Loucy (cell line): ENCODE measurements at regions not wholly inside any gene's neighbourhood (a gene's known extent, or its start where the extent isn't known, plus 50 kb on each side); places are given as distances from the start of the nearest gene placed in this dataset.

ENCODE experiments used
- H2AFZ ChIP-seq: fragments of 200-600 bp; sonication (generic); 2 replicates; pipeline ENCODE4 v1.6.0; 2016; ENCODE audit warnings: antibody characterized with exemption, mild to moderate bottlenecking, low read length, moderate library complexity
- H3F3A ChIP-seq: fragments of 200-600 bp; 2 replicates; pipeline ENCODE4 v1.6.0; 2016; ENCODE audit warnings: antibody characterized with exemption, low read depth, mild to moderate bottlenecking
- H3K27me3 ChIP-seq: fragments of 200-600 bp; sonication (generic); 2 replicates; pipeline ENCODE4 v1.6.1; 2014; ENCODE audit warnings: low read length, mild to moderate bottlenecking; ENCODE audit not compliant: insufficient read depth, poor library complexity, severe bottlenecking
- H3K36me3 ChIP-seq: fragments of 200-600 bp; sonication (generic); 2 replicates; pipeline ENCODE4 v1.6.1; 2016; ENCODE audit warnings: low read length; ENCODE audit not compliant: insufficient read depth
- H3K4me1 ChIP-seq: fragments of 200-600 bp; sonication (generic); 2 replicates; pipeline ENCODE4 v1.5.1; 2014; ENCODE audit warnings: low read length, mild to moderate bottlenecking; ENCODE audit not compliant: insufficient read depth, poor library complexity, severe bottlenecking
- H3K4me2 ChIP-seq: fragments of 200-600 bp; sonication (generic); 2 replicates; pipeline ENCODE4 v1.6.0; 2014; ENCODE audit warnings: antibody characterized with exemption, low read length, low read depth, mild to moderate bottlenecking; ENCODE audit not compliant: poor library complexity, severe bottlenecking
- H3K4me3 ChIP-seq: fragments of 200-600 bp; sonication (generic); 2 replicates; pipeline ENCODE4 v1.5.1; 2014; ENCODE audit warnings: low read length, mild to moderate bottlenecking, mixed read lengths; ENCODE audit not compliant: poor library complexity, severe bottlenecking
- H3K79me2 ChIP-seq: fragments of 200-600 bp; sonication (generic); 2 replicates; pipeline ENCODE4 v1.6.1; 2014; ENCODE audit warnings: low read length; ENCODE audit not compliant: insufficient read depth
- H3K9ac ChIP-seq: fragments of 200-600 bp; sonication (generic); 2 replicates; pipeline ENCODE4 v1.6.0; 2014; ENCODE audit warnings: mild to moderate bottlenecking, low read depth, low read length, moderate library complexity; ENCODE audit not compliant: poor library complexity, severe bottlenecking
- H3K9me2 ChIP-seq: fragments of 200-600 bp; sonication (generic); replicated peaks from 2 replicates; pipeline ENCODE4 v1.6.1; 2016; ENCODE audit warnings: low read depth, low read length, mixed read lengths
- H3K9me3 ChIP-seq: fragments of 200-600 bp; sonication (generic); 2 replicates; pipeline ENCODE4 v1.6.1; 2014; ENCODE audit warnings: mild to moderate bottlenecking, antibody characterized with exemption, low read length, low read depth; ENCODE audit not compliant: insufficient read depth
- H4K20me1 ChIP-seq: fragments of 200-600 bp; sonication (generic); 2 replicates; pipeline ENCODE4 v1.6.0; 2014; ENCODE audit warnings: antibody characterized with exemption, low read length, mild to moderate bottlenecking; ENCODE audit not compliant: insufficient read depth, poor library complexity, severe bottlenecking
- CTCF ChIP-seq: fragments of 200-600 bp; sonication (generic); conservative IDR thresholded peaks from 2 replicates; pipeline ENCODE4 v1.5.1; 2014; ENCODE audit warnings: mild to moderate bottlenecking, antibody characterized with exemption, low read length
- EZH2phosphoT487 ChIP-seq: fragments of 200-600 bp; IDR thresholded peaks from 2 replicates; pipeline ENCODE4 v1.6.1; 2018; ENCODE audit warnings: antibody characterized with exemption, mild to moderate bottlenecking, moderate library complexity, borderline replicate concordance

GRCh38 chr2:145058457-145058856 lies 538.5 kb upstream of the ZEB2 start:
- Histone ChIP-seq H3K4me3 (no peak overlapping the region), H3K4me2 (no peak overlapping the region), H3K36me3 (no peaks in the 10 kb centered on the region), H3K9me2 (no peaks in the 10 kb centered on the region), H3K9ac (no peak overlapping the region), H3K79me2 (no peaks in the 10 kb centered on the region), H3K27me3 (no peaks in the 10 kb centered on the region), H2AFZ (no peak overlapping the region), H3K9me3 (no peaks in the 10 kb centered on the region), H3F3A (no peaks in the 10 kb centered on the region), H4K20me1 (no peaks in the 10 kb centered on the region), H3K4me1 (no peaks in the 10 kb centered on the region)
- no peak for TF ChIP-seq CTCF
- TF ChIP-seq EZH2phosphoT487, result no peak

GRCh38 chr2:145055651-145056050 lies 535.7 kb upstream of the ZEB2 start:
- no peak for TF ChIP-seq CTCF
- TF ChIP-seq EZH2phosphoT487, result no peak
- H3K79me2 ChIP-seq, result no peaks in the 10 kb centered on the region
- H3K4me3 ChIP-seq, result no peak overlapping the region
- H3K9ac ChIP-seq, result no peak overlapping the region
- H3K27me3 ChIP-seq, result no peaks in the 10 kb centered on the region
- H2AFZ ChIP-seq, result no peak overlapping the region
- H3K36me3 ChIP-seq, result no peaks in the 10 kb centered on the region
- no peak overlapping the region for H3K4me2 ChIP-seq
- H3F3A ChIP-seq, result no peaks in the 10 kb centered on the region
- H3K9me2 ChIP-seq, result no peaks in the 10 kb centered on the region
- H4K20me1 ChIP-seq, result no peaks in the 10 kb centered on the region
- no peaks in the 10 kb centered on the region for H3K4me1 ChIP-seq
- no peaks in the 10 kb centered on the region for H3K9me3 ChIP-seq

- H3K79me2 ChIP-seq, result no peaks in the 10 kb centered on the region
- H3K27me3 ChIP-seq, result no peaks in the 10 kb centered on the region
- H3K9me2 ChIP-seq, result no peaks in the 10 kb centered on the region
- H2AFZ ChIP-seq, result no peak overlapping the region
- no peaks in the 10 kb centered on the region for H3K9me3 ChIP-seq
- no peaks in the 10 kb centered on the region for H3K4me1 ChIP-seq
- no peak overlapping the region for H3K4me2 ChIP-seq
- no peaks in the 10 kb centered on the region for H3K36me3 ChIP-seq
- H4K20me1 ChIP-seq, result no peaks in the 10 kb centered on the region
- no peak for TF ChIP-seq EZH2phosphoT487
- TF ChIP-seq CTCF, result no peak
- no peak overlapping the region for H3K4me3 ChIP-seq
- no peaks in the 10 kb centered on the region for H3F3A ChIP-seq
- no peak overlapping the region for H3K9ac ChIP-seq
Observed at GRCh38 chr2:145050134-145050533, 530.2 kb upstream of the ZEB2 start.
